Gastrocnemius medialis (tissue), 4 donors: ENCODE measurements at regions not wholly inside any gene's neighbourhood (a gene's known extent, or its start where the extent isn't known, plus 50 kb on each side); places are given as distances from the start of the nearest gene placed in this dataset.
"Not testable (repeated sequence)": the region's sequence is repeated elsewhere in the genome, so short reads cannot be mapped to it uniquely, and the experiment has no call there.

Experiments
- ATAC-seq, 2 donors: fragments of 150-250 bp; one replicate each; pipeline ENCODE4 v1.9.1; 2016
- DNase-seq, 2 donors: peaks; one replicate each; pipeline ENCODE4 v3.0.0-alpha.2; 2019
- H3K27ac ChIP-seq, 4 donors: fragments of 200-600 bp; sonication (generic); 1 replicate in 1 of 4; 2 replicates in 3 of 4; pipeline ENCODE4 v1.5.1; 2016 to 2018; ENCODE audit warnings: mild to moderate bottlenecking in 2 of 4, moderate library complexity in 1 of 4
- H3K27me3 ChIP-seq, 3 donors: fragments of 200-600 bp; sonication (generic) in 2 of 3; 1 replicate in 1 of 3; 2 replicates in 2 of 3; pipeline versions ENCODE4 v1.5.1 to v1.6.0; 2016 to 2019; ENCODE audit warnings: mild to moderate bottlenecking in 1 of 3, moderate library complexity in 1 of 3
- H3K36me3 ChIP-seq, 2 donors: fragments of 200-600 bp; sonication (generic) in 1 of 2; one replicate each; pipeline ENCODE4 v1.5.1; 2017 to 2018
- H3K4me1 ChIP-seq, 2 donors: fragments of 200-600 bp; sonication (generic) in 1 of 2; one replicate each; pipeline ENCODE4 v1.5.1; 2016 to 2017; ENCODE audit warnings: mild to moderate bottlenecking in 2 of 2
- H3K4me3 ChIP-seq, 4 donors: fragments of 200-600 bp; sonication (generic) in 3 of 4; 1 replicate in 1 of 4; 2 replicates in 3 of 4; pipeline ENCODE4 v1.5.1; 2016 to 2019; ENCODE audit warnings: mild to moderate bottlenecking in 2 of 4
- H3K9me3 ChIP-seq, 3 donors: fragments of 200-600 bp; sonication (generic) in 2 of 3; 1 replicate in 1 of 3; 2 replicates in 2 of 3; pipeline ENCODE4 v1.5.1; 2016 to 2019
- POLR2A ChIP-seq, 2 donors: fragments of 450-650 bp; IDR thresholded peaks; one replicate each; pipeline ENCODE4 v1.6.1; 2017; ENCODE audit warnings: antibody characterized with exemption in 2 of 2, mild to moderate bottlenecking in 2 of 2, moderate library complexity in 2 of 2
- in situ Hi-C, 4 donors: fragments of 200-750 bp; cut with MboI; loops; one replicate each; pipeline versions ENCODE4 v1.15.0 to v1.8.0; 2017; ENCODE audit warnings: low sequenced_read_pairs in 4 of 4
- intact Hi-C: fragments of 100-400 bp; cut with DNase I; formaldehyde crosslinking; loops from one replicate; pipeline ENCODE4 v1.15.1; 2023; ENCODE audit warnings: low total_unique reads
- TF ChIP-seq, protein P1 (sequence below), 5 experiments: fragments of 450-650 bp in 3 of 5; fragments of 200-600 bp in 2 of 5; sonication (generic) in 2 of 5; IDR thresholded peaks in 4 of 5; conservative IDR thresholded peaks in 1 of 5; 1 replicate in 4 of 5; 2 replicates in 1 of 5; pipeline ENCODE4 v1.5.1; 2016 to 2019; ENCODE audit warnings: antibody characterized with exemption in 5 of 5, mild to moderate bottlenecking in 3 of 5, moderate library complexity in 3 of 5

DNA sequence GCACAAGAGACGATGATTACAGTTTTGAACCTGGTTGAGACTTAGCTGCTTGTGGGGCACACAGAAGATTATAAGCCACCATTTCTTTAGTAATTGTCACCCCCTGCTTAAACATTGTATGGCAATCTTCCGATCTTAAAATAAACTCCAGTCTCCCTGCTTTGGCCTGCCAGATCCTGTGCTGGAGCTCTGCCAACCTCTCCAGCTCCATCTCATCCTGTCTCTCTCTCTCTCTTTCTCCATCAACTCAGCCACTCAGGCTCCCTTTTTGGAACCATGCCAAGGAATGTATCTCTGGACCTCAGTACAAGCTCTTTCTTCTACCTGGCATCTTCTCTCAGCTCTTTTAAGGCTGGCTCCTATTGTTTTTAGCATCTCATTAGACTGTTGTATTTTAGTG lies 1053.2 kb downstream of the REEP3 start:
- Histone ChIP-seq H3K27me3 (no peaks in the 10 kb centered on the region), H3K27ac (no peak overlapping the region), H3K4me1 (no peaks in the 10 kb centered on the region), H3K4me3 (no peak overlapping the region), H3K9me3 (no peaks in the 10 kb centered on the region), H3K36me3 (no peaks in the 10 kb centered on the region)
- intact Hi-C loops (no loop called here), in situ Hi-C loops (no loop called here)
- DNase-seq (no peak), ATAC-seq (no peak)
- TF ChIP-seq, protein P1, sequence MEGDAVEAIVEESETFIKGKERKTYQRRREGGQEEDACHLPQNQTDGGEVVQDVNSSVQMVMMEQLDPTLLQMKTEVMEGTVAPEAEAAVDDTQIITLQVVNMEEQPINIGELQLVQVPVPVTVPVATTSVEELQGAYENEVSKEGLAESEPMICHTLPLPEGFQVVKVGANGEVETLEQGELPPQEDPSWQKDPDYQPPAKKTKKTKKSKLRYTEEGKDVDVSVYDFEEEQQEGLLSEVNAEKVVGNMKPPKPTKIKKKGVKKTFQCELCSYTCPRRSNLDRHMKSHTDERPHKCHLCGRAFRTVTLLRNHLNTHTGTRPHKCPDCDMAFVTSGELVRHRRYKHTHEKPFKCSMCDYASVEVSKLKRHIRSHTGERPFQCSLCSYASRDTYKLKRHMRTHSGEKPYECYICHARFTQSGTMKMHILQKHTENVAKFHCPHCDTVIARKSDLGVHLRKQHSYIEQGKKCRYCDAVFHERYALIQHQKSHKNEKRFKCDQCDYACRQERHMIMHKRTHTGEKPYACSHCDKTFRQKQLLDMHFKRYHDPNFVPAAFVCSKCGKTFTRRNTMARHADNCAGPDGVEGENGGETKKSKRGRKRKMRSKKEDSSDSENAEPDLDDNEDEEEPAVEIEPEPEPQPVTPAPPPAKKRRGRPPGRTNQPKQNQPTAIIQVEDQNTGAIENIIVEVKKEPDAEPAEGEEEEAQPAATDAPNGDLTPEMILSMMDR (IDR thresholded peaks at IDR 0.05 in 4 of 5, conservative IDR thresholded peaks at IDR 0.05 in 1 of 5), result no peak
- no peak for TF ChIP-seq POLR2A (IDR thresholded peaks at IDR 0.05)

DNA sequence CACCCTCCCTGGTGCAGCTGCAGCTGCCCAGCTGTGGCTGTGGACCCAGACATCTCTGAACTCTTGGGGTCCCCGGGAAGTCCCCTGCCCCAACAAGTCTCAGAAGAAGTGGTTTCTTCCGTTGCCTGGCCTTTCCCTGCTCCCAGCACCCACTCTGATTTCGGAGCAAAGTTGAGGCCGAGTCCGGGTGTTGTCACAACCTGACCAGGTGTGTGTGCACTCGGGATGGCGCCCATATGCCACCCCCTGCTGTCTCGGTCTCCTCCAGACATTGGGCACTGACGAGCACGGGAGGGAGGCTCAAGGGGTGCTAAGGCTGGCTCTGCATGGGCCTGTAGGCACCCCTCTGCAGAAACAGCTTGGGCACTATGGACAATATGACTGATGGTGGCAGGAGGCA lies 1055.3 kb downstream of the REEP3 start:
- Histone ChIP-seq H3K4me3 (no peak overlapping the region), H3K9me3 (no peaks in the 10 kb centered on the region), H3K36me3 (no peaks in the 10 kb centered on the region), H3K27ac (no peak overlapping the region), H3K4me1 (no peaks in the 10 kb centered on the region), H3K27me3 (no peaks in the 10 kb centered on the region)
- TF ChIP-seq, protein P1 (IDR thresholded peaks at IDR 0.05 in 4 of 5, conservative IDR thresholded peaks at IDR 0.05 in 1 of 5), result no peak
- no peak for TF ChIP-seq POLR2A (IDR thresholded peaks at IDR 0.05)
- in situ Hi-C loops (no loop called here), intact Hi-C loops (no loop called here)
- DNase-seq (no peak), ATAC-seq (no peak)

DNA sequence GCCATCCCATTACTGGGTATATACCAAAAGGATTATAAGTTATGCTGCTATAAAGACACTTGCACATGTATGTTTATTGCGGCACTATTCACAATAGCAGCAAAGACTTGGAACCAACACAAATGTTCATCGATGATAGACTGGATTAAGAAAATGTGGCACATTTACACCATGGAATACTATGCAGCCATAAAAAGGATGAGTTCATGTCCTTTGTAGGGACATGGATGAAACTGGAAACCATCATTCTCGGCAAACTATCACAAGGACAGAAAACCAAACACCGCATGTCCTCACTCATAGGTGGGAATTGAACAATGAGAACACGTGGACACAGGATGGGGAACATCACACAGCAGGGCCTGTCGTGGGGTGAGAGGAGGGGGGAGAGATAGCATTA lies 1057.6 kb downstream of the REEP3 start:
- H3K4me1 ChIP-seq, DNase-seq, H3K36me3 ChIP-seq, in situ Hi-C loops, ATAC-seq, H3K27ac ChIP-seq, H3K4me3 ChIP-seq, intact Hi-C loops, H3K9me3 ChIP-seq, H3K27me3 ChIP-seq: not testable (repeated sequence)

DNA sequence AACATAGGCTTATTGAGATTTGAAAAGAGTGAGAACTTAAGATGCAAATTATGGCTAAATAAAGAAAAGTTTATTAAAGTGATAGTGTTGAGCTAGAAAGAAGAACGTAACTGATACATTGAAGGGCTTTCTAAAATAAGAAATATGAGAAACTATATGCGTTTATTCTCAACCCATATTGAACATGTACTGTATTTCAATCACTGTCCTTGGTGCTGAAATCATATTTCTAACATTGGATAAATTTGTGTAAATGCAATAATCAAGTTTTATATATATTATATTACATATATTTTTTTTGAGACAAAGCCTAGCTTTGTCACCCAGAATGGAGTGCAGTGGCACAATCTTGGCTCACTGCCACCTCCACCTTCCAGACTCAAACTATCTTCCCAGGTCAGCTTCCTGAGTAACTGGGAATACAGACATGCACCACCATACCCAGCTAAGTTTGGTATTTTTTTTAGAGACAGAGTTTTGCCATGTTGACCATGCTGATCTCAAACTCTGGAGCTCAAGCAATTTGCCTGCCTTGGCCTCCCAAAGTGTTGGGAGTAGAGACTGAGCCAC lies 1065.8 kb downstream of the REEP3 start:
- no peak overlapping the region for H3K27ac ChIP-seq
- TF ChIP-seq, protein P1 (IDR thresholded peaks at IDR 0.05 in 4 of 5, conservative IDR thresholded peaks at IDR 0.05 in 1 of 5), result no peak
- TF ChIP-seq POLR2A (IDR thresholded peaks at IDR 0.05), result no peak
- no peaks in the 10 kb centered on the region for H3K9me3 ChIP-seq
- no peaks in the 10 kb centered on the region for H3K4me1 ChIP-seq
- DNase-seq (no peak), ATAC-seq (no peak)
- no peaks in the 10 kb centered on the region for H3K36me3 ChIP-seq
- no peaks in the 10 kb centered on the region for H3K27me3 ChIP-seq
- in situ Hi-C loops, result no loop called here
- intact Hi-C loops, result no loop called here
- H3K4me3 ChIP-seq, result no peak overlapping the region

DNA sequence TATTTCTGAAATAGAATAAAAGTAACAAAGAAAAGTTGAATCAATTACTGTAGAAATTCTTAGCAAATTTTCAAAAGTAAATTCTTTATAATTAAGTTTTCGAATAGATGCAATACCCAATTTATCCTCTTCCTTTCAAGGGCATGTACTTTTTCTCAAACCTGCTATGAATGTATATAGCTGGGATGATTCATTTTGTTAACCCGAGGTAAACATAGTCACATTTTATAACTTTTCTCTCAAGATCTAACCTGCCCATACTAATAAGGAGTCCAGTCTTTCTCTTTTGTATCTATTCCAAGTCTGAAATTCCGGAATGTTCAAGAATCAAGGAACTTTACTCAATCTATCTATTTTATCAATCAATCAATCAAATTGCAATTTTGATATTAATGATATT lies 1072.9 kb downstream of the REEP3 start:
- no peaks in the 10 kb centered on the region for H3K27me3 ChIP-seq
- in situ Hi-C loops, result no loop called here
- no peaks in the 10 kb centered on the region for H3K9me3 ChIP-seq
- H3K4me1 ChIP-seq, result no peaks in the 10 kb centered on the region
- TF ChIP-seq, protein P1 (IDR thresholded peaks at IDR 0.05 in 4 of 5, conservative IDR thresholded peaks at IDR 0.05 in 1 of 5), result no peak
- no peak for TF ChIP-seq POLR2A (IDR thresholded peaks at IDR 0.05)
- no peak overlapping the region for H3K4me3 ChIP-seq
- intact Hi-C loops, result no loop called here
- no peak for DNase-seq
- H3K27ac ChIP-seq, result no peak overlapping the region
- H3K36me3 ChIP-seq, result no peaks in the 10 kb centered on the region
- ATAC-seq, result no peak
